Retina (tissue), 1 donor: ENCODE measurements at regions not wholly inside any gene's neighbourhood (a gene's known extent, or its start where the extent isn't known, plus 50 kb on each side); places are given as distances from the start of the nearest gene placed in this dataset.

Experiments
- DNase-seq: peaks from one replicate; pipeline ENCODE4 v3.0.0-alpha.2; 2016

GRCh38 chr6:23176471-23176870, 607.1 kb downstream of the HDGFL1 start:
- no peak for DNase-seq

GRCh38 chr6:23176883-23177282, 607.5 kb downstream of the HDGFL1 start:
- DNase-seq = no peak

GRCh38 chr6:23177806-23178205, 608.4 kb downstream of the HDGFL1 start:
- no peak for DNase-seq

DNA sequence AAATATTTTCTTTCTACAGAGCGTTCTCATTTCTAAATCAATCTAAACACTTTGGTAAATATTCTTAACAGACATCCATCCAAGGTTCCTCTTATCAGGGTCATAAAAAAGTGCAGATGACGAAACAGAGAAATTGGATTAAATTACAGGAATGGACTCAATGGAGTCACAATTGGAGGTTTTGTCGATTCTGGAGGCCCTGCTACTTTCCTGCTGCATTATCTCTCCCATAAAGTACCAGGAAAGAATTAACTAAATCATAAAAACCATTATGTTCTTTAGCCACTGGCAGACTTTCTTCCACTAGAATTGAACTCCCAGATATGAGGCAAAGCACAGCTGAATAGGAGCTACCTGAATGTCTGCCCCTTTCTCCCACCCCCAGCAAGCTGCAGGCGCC, 610.6 kb downstream of the HDGFL1 start:
- DNase-seq = no peak

DNA sequence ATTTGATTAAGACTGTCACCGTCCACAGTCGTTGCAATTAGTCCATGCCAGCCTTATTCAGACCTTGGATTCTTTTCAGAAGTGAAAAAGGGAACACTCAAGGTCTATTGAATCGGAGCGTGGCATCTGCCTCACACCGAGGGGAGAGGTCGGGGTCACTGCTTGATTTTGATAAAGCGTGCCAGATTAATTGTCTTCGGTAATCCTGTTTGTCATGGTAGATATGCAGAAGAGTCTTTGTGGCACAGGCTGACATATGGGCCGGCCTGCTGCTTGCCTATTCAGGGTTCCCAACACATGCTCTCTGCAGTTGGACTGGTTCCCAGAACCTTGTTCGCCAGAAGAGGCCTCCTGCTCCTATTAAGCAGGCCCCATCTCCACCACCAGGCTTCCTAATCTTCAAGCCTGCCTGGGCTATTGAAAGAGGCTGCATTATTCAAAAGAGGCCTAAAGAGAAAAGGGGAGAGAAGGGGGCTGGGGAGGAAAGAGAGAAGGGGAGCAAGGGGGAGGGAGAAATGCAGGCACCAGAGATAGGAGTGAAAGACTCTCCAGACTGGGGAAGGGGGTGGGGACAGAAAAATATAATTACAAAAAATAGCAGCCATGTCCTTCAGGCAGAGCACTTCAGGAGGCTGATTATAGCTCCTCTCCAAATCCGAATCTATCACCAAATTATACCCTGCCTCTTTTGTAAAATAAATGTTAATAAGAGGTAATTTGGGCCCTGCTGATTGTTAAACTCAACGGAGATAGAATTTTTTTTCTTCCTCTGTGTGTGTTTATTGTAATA, 611.3 kb downstream of the HDGFL1 start:
- DNase-seq = peak; percentile 89

DNA sequence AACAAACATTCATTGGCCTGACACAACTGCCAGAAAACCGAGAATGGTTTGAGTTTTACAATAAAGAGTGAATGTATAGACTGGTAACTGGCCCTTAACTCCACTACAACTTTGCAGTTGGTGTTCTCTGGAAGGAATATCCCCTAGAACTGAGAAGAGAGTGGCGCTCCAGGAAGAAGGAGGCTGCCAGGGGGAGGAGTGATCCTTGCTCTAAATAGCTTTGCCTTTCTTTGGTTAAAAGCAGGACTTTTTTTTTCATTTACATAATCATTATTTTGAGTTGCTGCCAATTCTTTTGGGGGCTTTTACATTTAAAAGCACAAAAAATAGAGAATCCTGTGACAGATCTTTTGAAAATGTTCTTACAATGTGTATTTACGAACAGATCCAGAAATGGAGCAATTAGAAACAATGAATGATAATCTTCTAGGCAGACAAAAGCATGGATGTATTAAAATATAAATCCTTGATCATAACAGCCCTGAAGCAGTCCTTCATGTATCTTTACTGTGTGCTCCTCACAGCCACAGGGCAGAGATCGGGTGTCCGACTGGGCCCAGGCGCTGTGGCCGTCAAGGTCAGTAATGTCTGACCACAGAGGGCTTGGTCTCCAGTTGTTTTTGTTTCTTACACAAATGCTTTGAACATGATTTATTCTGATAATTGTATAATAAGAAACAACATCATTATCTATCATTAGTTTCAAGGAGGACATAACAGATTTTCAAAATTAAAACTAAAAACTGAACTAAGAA, 612.2 kb downstream of the HDGFL1 start:
- no peak for DNase-seq

- DNase-seq = no peak
Observed at GRCh38 chr6:23183846-23184245, 614.5 kb downstream of the HDGFL1 start.

GRCh38 chr6:23184351-23184750, 615.0 kb downstream of the HDGFL1 start:
- no peak for DNase-seq

DNA sequence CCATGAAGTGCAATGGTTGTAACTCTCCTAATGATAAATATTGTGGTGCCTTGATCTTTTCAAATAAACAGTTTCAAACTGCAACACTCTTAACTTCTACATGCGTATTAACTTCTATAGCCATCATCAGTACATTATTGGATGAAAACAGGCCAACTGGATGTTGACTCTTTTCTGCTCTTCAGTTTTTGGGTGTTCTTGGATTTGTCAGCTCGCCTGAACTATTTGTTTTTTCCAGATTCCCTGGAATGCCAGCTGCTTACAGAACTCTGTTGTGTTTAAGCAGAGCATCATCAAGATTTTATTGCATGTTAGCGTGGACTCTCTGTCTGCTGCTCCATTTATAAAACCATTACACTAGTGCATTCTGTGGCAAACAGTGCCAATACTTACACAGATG, 626.1 kb downstream of the HDGFL1 start:
- DNase-seq = no peak

- no peak for DNase-seq
Observed at GRCh38 chr6:23199541-23199940, 630.2 kb downstream of the HDGFL1 start.

GRCh38 chr6:23200946-23201345, 631.6 kb downstream of the HDGFL1 start:
- DNase-seq = no peak

- no peak for DNase-seq
Observed at GRCh38 chr6:23202207-23202606, 632.8 kb downstream of the HDGFL1 start.

- DNase-seq = no peak
Observed at GRCh38 chr6:23212398-23212797, 643.0 kb downstream of the HDGFL1 start.

GRCh38 chr6:23213193-23213592, 643.8 kb downstream of the HDGFL1 start:
- no peak for DNase-seq

GRCh38 chr6:23213651-23214050, 644.3 kb downstream of the HDGFL1 start:
- no peak for DNase-seq

GRCh38 chr6:23218751-23219150, 649.4 kb downstream of the HDGFL1 start:
- peak; percentile 65 for DNase-seq

DNA sequence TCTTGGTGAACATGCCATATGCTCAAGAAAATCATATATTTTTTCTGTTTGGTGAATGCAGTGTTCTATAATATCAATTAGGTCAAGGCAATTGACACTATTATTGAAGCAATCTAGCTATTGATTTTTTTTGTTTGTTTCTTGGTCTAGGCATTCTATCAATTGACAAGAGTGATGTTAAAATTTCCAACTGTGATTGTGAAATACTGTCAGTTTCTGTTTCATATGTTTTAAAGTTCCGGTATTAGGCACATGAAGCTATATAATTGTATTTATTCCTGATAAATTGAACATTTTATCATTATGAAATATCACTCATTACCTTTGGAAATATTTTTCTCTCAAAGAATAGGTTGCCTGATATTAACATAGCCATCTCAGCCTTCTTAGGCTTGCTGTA, 653.4 kb downstream of the HDGFL1 start:
- no peak for DNase-seq

GRCh38 chr6:23224540-23224939, 655.2 kb downstream of the HDGFL1 start:
- no peak for DNase-seq

- DNase-seq = no peak
Observed at GRCh38 chr6:23228439-23229024, 659.2 kb downstream of the HDGFL1 start.

DNA sequence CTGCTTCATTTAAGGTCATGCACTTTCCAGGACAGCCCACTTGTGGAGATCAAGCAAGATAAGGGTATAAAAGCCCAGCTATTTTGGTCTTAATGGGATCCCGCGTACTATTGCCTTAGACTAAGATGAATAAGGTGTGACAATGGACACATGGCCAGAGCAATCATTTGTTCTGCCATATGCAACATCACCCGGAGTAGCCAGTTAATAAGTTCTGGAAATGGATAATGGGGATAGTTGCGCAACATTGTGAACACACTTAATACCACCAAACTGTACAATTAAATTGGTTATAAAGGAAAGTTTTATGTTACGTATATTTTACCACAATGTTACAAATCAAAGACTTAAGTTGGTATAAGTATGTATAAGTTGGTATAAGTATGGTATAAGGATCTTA, 674.5 kb downstream of the HDGFL1 start:
- no peak for DNase-seq

DNA sequence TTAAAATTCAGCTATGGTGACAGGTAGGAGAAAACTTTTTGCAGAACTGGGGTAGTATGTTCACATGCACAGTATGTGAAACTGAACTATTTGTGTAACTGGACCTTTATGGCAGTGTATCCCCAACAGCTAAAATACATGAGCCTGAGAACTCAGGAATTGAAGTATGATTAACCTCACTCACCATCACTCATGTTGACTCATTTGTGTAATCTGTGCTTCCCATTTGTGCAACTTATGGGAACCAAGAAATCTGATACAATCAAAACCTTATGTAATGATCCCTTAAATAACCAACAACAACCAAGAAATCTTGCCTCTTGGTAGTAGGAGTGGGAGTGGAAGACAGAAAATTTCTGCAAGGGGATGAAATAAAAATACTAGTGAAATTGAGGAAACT, 674.9 kb downstream of the HDGFL1 start:
- no peak for DNase-seq

- no peak for DNase-seq
Observed at GRCh38 chr6:23245572-23245971, 676.2 kb downstream of the HDGFL1 start.

DNA sequence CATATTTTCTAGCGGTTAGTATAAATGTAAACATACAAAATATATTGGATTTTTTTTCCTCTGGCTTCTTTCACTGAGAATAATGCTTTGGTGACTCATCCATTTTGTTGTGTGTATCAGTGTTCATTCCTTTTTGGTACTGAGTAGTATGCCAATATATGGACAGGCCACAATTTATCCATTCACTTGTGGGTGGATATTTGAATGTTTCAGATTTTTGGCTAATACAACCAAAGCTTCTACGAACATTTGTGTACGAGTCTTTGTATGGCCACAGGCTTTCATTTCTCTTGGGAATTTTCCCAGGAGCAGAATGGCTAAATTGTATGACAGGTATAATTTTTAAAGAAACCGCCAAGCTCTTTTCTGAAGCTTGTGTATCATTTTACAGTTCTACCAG, 677.5 kb downstream of the HDGFL1 start:
- no peak for DNase-seq

DNA sequence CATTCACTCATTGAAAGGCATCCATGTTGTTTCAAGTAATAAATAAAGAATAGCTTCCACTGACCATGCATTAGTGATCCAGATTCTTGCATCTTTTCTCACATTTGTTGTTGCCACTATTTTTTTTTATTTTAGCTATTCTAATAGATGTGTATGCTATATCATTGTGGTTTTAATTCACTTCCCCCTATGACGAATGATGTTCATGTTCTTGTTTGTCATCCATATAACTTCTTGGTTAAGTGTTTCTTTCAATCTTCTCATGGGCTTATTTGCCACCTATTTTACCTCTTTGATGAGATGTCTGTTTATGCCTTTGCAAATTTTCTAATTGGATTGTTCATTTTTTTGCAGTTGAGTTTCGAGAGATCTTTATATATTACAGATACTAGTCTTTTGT, 681.2 kb downstream of the HDGFL1 start:
- DNase-seq = no peak
